ENCODE measurements at regions not wholly inside any gene's neighbourhood (a gene's known extent, or its start where the extent isn't known, plus 50 kb on each side); places are given as distances from the start of the nearest gene placed in this dataset.

DNA sequence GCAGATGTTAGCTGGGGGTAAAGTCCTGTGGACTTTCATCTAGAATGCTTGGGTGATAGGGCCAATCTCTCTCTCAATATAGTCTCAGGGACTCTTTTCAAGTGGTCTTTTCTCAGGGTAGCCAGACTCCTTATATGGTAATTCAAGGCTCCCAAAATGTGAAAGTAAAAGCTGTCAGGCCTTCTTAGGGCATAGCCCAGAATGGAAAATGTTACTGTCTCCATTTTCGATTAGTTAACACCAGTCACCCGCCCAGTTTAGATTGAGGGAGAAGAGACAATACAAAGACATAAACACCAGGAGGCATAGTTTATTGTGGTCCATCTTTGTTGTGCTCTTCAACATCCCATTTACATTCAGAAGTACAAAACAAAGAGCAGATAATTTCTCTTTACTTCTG, 295.8 kb downstream of the EPHA7 start:
- FAIRE-seq = no peak
- no peak for TF ChIP-seq TAF1 (IDR thresholded peaks at IDR 0.05; ENCODE audit: borderline replicate concordance, low read depth, low read length)
- no peak for TF ChIP-seq POLR2A (IDR thresholded peaks at IDR 0.05; ENCODE audit: low read depth, low read length)
- TF ChIP-seq POLR2AphosphoS5 (IDR thresholded peaks at IDR 0.05; ENCODE audit: low read depth, low read length) = no peak
- DNase-seq (ENCODE audit: insufficient read length) = no peak

DNA sequence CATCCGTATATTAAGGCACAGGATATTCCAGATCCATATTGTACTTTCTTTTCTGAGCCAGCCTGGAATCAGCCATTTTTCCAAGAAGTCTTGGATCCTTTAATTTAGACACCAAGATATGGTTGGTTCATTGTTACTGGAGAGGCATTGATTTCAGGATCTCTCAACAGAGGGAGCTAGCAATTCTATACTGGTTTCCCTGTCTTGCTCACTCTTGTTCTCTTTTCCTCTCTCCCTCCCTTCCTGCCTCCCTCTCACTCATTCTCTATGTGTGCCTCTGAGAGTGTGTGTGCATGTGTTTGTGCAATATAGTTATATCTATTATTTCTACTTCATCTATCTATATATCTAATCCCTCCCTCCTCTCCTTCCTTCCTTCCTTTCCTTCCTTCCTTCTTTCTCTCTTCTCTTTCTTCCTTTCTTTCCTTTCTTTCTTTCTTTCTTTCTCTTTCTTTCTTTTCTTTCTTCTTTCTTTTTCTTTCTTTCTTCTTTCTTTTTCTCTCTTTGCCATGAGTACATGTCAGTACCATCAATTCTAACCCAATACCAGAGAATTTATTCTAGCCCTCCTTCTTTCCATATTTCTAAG, 299.1 kb downstream of the EPHA7 start:
- no peak for DNase-seq (ENCODE audit: insufficient read length)
- no peak for FAIRE-seq
- no peak for TF ChIP-seq POLR2AphosphoS5 (IDR thresholded peaks at IDR 0.05; ENCODE audit: low read depth, low read length)
- no peak for TF ChIP-seq POLR2A (IDR thresholded peaks at IDR 0.05; ENCODE audit: low read depth, low read length)
- no peak for TF ChIP-seq TAF1 (IDR thresholded peaks at IDR 0.05; ENCODE audit: borderline replicate concordance, low read depth, low read length)

DNA sequence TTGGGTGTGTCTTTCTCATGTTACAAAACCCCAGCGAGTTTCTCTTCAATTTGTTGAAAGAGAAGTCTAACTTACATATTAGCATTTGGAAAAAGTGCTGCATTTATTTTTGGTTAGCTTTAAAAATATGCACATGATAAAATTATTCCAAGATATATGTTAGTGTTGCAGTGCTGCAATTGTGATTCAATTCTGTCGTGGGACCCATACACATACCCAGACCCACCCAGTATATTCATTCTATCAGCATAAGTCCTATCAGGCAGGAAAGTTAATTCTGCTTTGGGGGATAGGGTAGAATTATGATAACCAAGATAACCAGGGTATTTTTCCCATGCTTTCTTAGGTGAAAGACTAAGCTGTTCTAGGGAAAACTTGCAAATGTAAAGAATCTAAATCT, 313.5 kb downstream of the EPHA7 start:
- FAIRE-seq (no peak), DNase-seq (ENCODE audit: insufficient read length) (no peak)
- no peak for TF ChIP-seq POLR2AphosphoS5 (IDR thresholded peaks at IDR 0.05; ENCODE audit: low read depth, low read length)

- DNase-seq (ENCODE audit: insufficient read length) (no peak), FAIRE-seq (no peak)
- TF ChIP-seq POLR2AphosphoS5 (IDR thresholded peaks at IDR 0.05; ENCODE audit: low read depth, low read length) (no peak), TAF1 (IDR thresholded peaks at IDR 0.05; ENCODE audit: borderline replicate concordance, low read depth, low read length) (no peak), POLR2A (IDR thresholded peaks at IDR 0.05; ENCODE audit: low read depth, low read length) (no peak)
These were observed 314.3 kb downstream of the EPHA7 start for GRCh38 chr6:93105017-93105416.

- FAIRE-seq (no peak), DNase-seq (ENCODE audit: insufficient read length) (no peak)
- TF ChIP-seq TAF1 (IDR thresholded peaks at IDR 0.05; ENCODE audit: borderline replicate concordance, low read depth, low read length) = no peak
- no peak for TF ChIP-seq POLR2A (IDR thresholded peaks at IDR 0.05; ENCODE audit: low read depth, low read length)
- no peak for TF ChIP-seq POLR2AphosphoS5 (IDR thresholded peaks at IDR 0.05; ENCODE audit: low read depth, low read length)
These were observed 315.1 kb downstream of the EPHA7 start for GRCh38 chr6:93104195-93104817.

GRCh38 chr6:93088621-93089501, 330.5 kb downstream of the EPHA7 start:
- FAIRE-seq (no peak), DNase-seq (ENCODE audit: insufficient read length) (no peak)
- TF ChIP-seq POLR2A (IDR thresholded peaks at IDR 0.05; ENCODE audit: low read depth, low read length) (no peak), POLR2AphosphoS5 (IDR thresholded peaks at IDR 0.05; ENCODE audit: low read depth, low read length) (no peak), TAF1 (IDR thresholded peaks at IDR 0.05; ENCODE audit: borderline replicate concordance, low read depth, low read length) (no peak)

GRCh38 chr6:93087606-93088005, 331.8 kb downstream of the EPHA7 start:
- no peak for DNase-seq (ENCODE audit: insufficient read length)
- FAIRE-seq = no peak
- TF ChIP-seq TAF1 (IDR thresholded peaks at IDR 0.05; ENCODE audit: borderline replicate concordance, low read depth, low read length) = no peak
- no peak for TF ChIP-seq POLR2A (IDR thresholded peaks at IDR 0.05; ENCODE audit: low read depth, low read length)
- no peak for TF ChIP-seq POLR2AphosphoS5 (IDR thresholded peaks at IDR 0.05; ENCODE audit: low read depth, low read length)

DNA sequence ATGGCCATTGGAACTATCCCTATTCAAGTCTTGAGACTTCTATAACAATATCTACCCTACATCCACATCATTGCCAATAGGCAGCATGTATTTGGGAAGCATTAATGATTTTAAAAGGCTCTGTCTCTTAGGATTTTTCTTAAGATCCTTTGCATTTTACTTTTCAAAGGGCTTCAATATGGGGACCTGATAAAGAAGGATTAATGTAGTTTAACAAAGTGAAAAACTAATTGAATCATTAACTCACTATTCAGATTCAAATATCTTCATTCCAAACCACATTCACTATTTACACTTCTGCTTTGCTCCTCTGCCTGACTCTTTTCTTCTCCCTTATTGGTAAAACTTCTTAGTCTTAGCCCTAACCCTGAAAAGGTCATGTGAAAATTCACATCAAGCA, 333.0 kb downstream of the EPHA7 start:
- FAIRE-seq (no peak), DNase-seq (ENCODE audit: insufficient read length) (no peak)
- TF ChIP-seq TAF1 (IDR thresholded peaks at IDR 0.05; ENCODE audit: borderline replicate concordance, low read depth, low read length) (no peak), POLR2A (IDR thresholded peaks at IDR 0.05; ENCODE audit: low read depth, low read length) (no peak), POLR2AphosphoS5 (IDR thresholded peaks at IDR 0.05; ENCODE audit: low read depth, low read length) (no peak)

GRCh38 chr6:93083337-93084230, 335.8 kb downstream of the EPHA7 start:
- no peak for DNase-seq (ENCODE audit: insufficient read length)
- no peak for FAIRE-seq
- TF ChIP-seq POLR2AphosphoS5 (IDR thresholded peaks at IDR 0.05; ENCODE audit: low read depth, low read length) (no peak), POLR2A (IDR thresholded peaks at IDR 0.05; ENCODE audit: low read depth, low read length) (no peak), TAF1 (IDR thresholded peaks at IDR 0.05; ENCODE audit: borderline replicate concordance, low read depth, low read length) (no peak)

DNA sequence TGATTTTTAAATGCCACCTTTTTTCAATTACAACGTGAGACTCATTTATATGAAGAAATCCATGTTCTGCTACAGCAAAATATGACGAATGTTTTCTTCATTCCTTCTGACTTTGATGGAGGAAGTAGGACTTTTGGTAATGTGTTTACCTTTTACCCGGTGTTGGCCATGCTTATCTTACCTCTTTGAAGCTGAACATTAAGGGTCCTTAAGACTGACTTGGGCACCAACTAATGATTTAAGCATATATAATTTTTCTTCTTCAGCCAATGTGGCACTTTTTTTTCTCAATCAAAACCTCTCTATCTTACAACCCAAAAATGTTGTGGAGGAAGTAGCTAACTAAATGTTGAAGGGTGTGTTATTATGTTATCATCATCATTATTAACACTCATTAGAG, 337.5 kb downstream of the EPHA7 start:
- FAIRE-seq = no peak
- TF ChIP-seq POLR2AphosphoS5 (IDR thresholded peaks at IDR 0.05; ENCODE audit: low read depth, low read length) (no peak), POLR2A (IDR thresholded peaks at IDR 0.05; ENCODE audit: low read depth, low read length) (no peak), TAF1 (IDR thresholded peaks at IDR 0.05; ENCODE audit: borderline replicate concordance, low read depth, low read length) (no peak)
- DNase-seq (ENCODE audit: insufficient read length) = no peak

- TF ChIP-seq TAF1 (IDR thresholded peaks at IDR 0.05; ENCODE audit: borderline replicate concordance, low read depth, low read length) = no peak
- TF ChIP-seq POLR2A (IDR thresholded peaks at IDR 0.05; ENCODE audit: low read depth, low read length) = no peak
- no peak for TF ChIP-seq POLR2AphosphoS5 (IDR thresholded peaks at IDR 0.05; ENCODE audit: low read depth, low read length)
- no peak for FAIRE-seq
These were observed 340.3 kb downstream of the EPHA7 start for GRCh38 chr6:93079061-93079460.

More at GRCh38 chr6:93079061-93079460, 340.3 kb downstream of the EPHA7 start:
- DNase-seq (ENCODE audit: insufficient read length) = no peak
